WTC11 (cell line): ENCODE measurements at regions not wholly inside any gene's neighbourhood (a gene's known extent, or its start where the extent isn't known, plus 50 kb on each side); places are given as distances from the start of the nearest gene placed in this dataset.

ENCODE experiments used
- ATAC-seq: fragments of 200-7000 bp; cut with Tn5 transposase; 2 replicates; pipeline ENCODE4 v1.10.0; 2021; ENCODE audit warnings: mild to moderate bottlenecking, moderate library complexity
- CTCF ChIA-PET: fragments of 300-600 bp; sonication (Branson Sonifier 250); formaldehyde crosslinking; loops from one replicate; lab custom pipeline; 2021; ENCODE audit warnings: antibody characterized with exemption; lab: Charles Lee
- POLR2A ChIA-PET: fragments of 350-600 bp; sonication (Branson Sonifier 250); formaldehyde crosslinking; loops from one replicate; lab custom pipeline; 2021; ENCODE audit warnings: antibody characterized with exemption; lab: Charles Lee
- DNase-seq: peaks from one replicate; pipeline ENCODE4 v3.0.0; 2021; ENCODE audit warnings: low spot score
- H3K27ac Mint-ChIP-seq: 2 replicates; pipeline ENCODE4 v1.8.0; 2021; ENCODE audit warnings: mixed read lengths
- H3K27me3 Mint-ChIP-seq: 2 replicates; pipeline ENCODE4 v1.8.0; 2021; ENCODE audit warnings: low read depth, mild to moderate bottlenecking, moderate library complexity, mixed read lengths
- H3K36me3 Mint-ChIP-seq: 2 replicates; pipeline ENCODE4 v1.8.0; 2021; ENCODE audit warnings: mixed read lengths
- H3K4me1 Mint-ChIP-seq: 2 replicates; pipeline ENCODE4 v1.8.0; 2022; ENCODE audit warnings: mixed read lengths
- H3K4me3 Mint-ChIP-seq: 2 replicates; pipeline ENCODE4 v1.8.0; 2021; ENCODE audit warnings: mild to moderate bottlenecking, moderate library complexity, mixed read lengths
- H3K9me3 Mint-ChIP-seq: 2 replicates; pipeline ENCODE4 v1.8.0; 2021; ENCODE audit warnings: mixed read lengths
- ELF4 ChIP-seq: sonication (generic); formaldehyde crosslinking; IDR thresholded peaks from 2 replicates; pipeline ENCODE4 v1.8.1; 2022; ENCODE audit warnings: low read depth, mild to moderate bottlenecking, moderate library complexity, missing genetic modification reagents
- EMX1 ChIP-seq: fragments of 250-450 bp; sonication (Bioruptor Pico); IDR thresholded peaks from 2 replicates; pipeline ENCODE4 v1.8.0; 2021; ENCODE audit warnings: mild to moderate bottlenecking
- ESRRA ChIP-seq: sonication (generic); formaldehyde crosslinking; IDR thresholded peaks from 2 replicates; pipeline ENCODE4 v1.8.1; 2022; ENCODE audit warnings: mild to moderate bottlenecking, missing genetic modification reagents, borderline replicate concordance
- FOXJ3 ChIP-seq: sonication (generic); formaldehyde crosslinking; IDR thresholded peaks from 2 replicates; pipeline ENCODE4 v1.9.0; 2021; ENCODE audit warnings: missing genetic modification reagents, mild to moderate bottlenecking, borderline replicate concordance
- HMGA2 ChIP-seq: fragments of 250-450 bp; sonication (Bioruptor Pico); IDR thresholded peaks from 2 replicates; pipeline ENCODE4 v1.4.0; 2021; ENCODE audit warnings: mild to moderate bottlenecking, moderate library complexity
- JUN ChIP-seq: sonication (generic); formaldehyde crosslinking; IDR thresholded peaks from 2 replicates; pipeline ENCODE4 v1.8.0; 2023; ENCODE audit warnings: mild to moderate bottlenecking, missing genetic modification reagents
- NFATC4 ChIP-seq: fragments of 250-450 bp; sonication (Bioruptor Pico); IDR thresholded peaks from 2 replicates; pipeline ENCODE4 v1.9.0; 2021; ENCODE audit warnings: mild to moderate bottlenecking
- PRRX2 ChIP-seq: fragments of 250-450 bp; sonication (Bioruptor Pico); IDR thresholded peaks from 2 replicates; pipeline ENCODE4 v1.8.0; 2021; ENCODE audit warnings: mild to moderate bottlenecking
- TEAD4 ChIP-seq: sonication (generic); formaldehyde crosslinking; IDR thresholded peaks from 2 replicates; pipeline ENCODE4 v1.8.0; 2022; ENCODE audit warnings: mild to moderate bottlenecking, missing genetic modification reagents
- ZNF121 ChIP-seq: sonication (generic); formaldehyde crosslinking; IDR thresholded peaks from 2 replicates; pipeline ENCODE4 v1.8.0; 2023; ENCODE audit warnings: missing genetic modification reagents
- ZNF138 ChIP-seq: sonication (generic); formaldehyde crosslinking; conservative IDR thresholded peaks from 2 replicates; pipeline ENCODE4 v1.8.1; 2022; ENCODE audit warnings: mild to moderate bottlenecking, moderate library complexity, missing genetic modification reagents
- ZNF263 ChIP-seq: sonication (generic); formaldehyde crosslinking; IDR thresholded peaks from 2 replicates; pipeline ENCODE4 v1.8.1; 2022; ENCODE audit warnings: low read depth, mild to moderate bottlenecking, moderate library complexity, missing genetic modification reagents
- TF ChIP-seq, protein P1 (sequence below): sonication (generic); formaldehyde crosslinking; IDR thresholded peaks from 2 replicates; pipeline ENCODE4 v1.8.1; 2023; ENCODE audit warnings: mild to moderate bottlenecking, missing genetic modification reagents, borderline replicate concordance
- TF ChIP-seq, protein P2 (sequence below): sonication (generic); formaldehyde crosslinking; IDR thresholded peaks from 2 replicates; pipeline ENCODE4 v1.8.0; 2023; ENCODE audit warnings: mild to moderate bottlenecking, missing genetic modification reagents
- TF ChIP-seq, protein P3 (sequence below): sonication (generic); formaldehyde crosslinking; IDR thresholded peaks from 2 replicates; pipeline ENCODE4 v1.8.0; 2022; ENCODE audit warnings: mild to moderate bottlenecking, missing genetic modification reagents
- TF ChIP-seq, protein P4 (sequence below): sonication (generic); formaldehyde crosslinking; IDR thresholded peaks from 2 replicates; pipeline ENCODE4 v1.8.0; 2022; ENCODE audit warnings: mild to moderate bottlenecking, missing genetic modification reagents
- TF ChIP-seq, protein P5 (sequence below): sonication (generic); formaldehyde crosslinking; IDR thresholded peaks from 2 replicates; pipeline ENCODE4 v1.8.0; 2022; ENCODE audit warnings: mild to moderate bottlenecking, missing genetic modification reagents
- TF ChIP-seq, protein P6 (sequence below): sonication (generic); formaldehyde crosslinking; IDR thresholded peaks from 2 replicates; pipeline ENCODE4 v1.8.1; 2023; ENCODE audit warnings: mild to moderate bottlenecking, moderate library complexity, missing genetic modification reagents

DNA sequence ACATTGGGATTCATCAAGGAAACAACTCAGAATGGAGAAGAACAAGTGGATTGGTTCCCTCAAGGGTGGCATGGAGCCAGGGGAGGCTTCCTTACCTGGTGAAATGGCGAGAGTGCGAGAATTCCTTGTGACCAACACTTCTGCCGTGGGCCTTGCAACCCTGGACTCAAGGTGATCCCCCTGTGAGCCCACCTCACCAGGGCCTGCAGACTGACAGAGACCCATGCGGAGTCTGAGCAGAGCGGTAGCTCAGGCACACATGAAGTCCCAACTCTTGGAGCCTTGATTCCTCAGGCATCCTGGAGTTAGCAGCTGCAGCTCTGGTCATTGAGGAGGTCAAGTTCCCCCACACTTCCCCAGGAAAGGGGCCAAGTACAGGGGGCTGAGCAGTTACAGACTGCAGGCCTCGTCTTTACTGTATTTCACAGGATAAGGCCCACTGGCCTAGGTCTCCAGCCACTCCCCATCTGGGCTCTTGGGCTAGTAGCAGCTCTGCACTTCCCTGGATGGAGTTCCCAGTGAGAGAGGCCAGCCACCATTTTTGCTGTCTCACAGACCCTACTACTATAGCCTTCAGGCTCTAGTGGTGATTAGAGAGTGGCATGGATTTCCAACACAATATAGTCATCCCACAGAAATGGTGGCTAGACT is 269.5 kb upstream of the DCBLD2 start (continued):
- TF ChIP-seq, protein P1, sequence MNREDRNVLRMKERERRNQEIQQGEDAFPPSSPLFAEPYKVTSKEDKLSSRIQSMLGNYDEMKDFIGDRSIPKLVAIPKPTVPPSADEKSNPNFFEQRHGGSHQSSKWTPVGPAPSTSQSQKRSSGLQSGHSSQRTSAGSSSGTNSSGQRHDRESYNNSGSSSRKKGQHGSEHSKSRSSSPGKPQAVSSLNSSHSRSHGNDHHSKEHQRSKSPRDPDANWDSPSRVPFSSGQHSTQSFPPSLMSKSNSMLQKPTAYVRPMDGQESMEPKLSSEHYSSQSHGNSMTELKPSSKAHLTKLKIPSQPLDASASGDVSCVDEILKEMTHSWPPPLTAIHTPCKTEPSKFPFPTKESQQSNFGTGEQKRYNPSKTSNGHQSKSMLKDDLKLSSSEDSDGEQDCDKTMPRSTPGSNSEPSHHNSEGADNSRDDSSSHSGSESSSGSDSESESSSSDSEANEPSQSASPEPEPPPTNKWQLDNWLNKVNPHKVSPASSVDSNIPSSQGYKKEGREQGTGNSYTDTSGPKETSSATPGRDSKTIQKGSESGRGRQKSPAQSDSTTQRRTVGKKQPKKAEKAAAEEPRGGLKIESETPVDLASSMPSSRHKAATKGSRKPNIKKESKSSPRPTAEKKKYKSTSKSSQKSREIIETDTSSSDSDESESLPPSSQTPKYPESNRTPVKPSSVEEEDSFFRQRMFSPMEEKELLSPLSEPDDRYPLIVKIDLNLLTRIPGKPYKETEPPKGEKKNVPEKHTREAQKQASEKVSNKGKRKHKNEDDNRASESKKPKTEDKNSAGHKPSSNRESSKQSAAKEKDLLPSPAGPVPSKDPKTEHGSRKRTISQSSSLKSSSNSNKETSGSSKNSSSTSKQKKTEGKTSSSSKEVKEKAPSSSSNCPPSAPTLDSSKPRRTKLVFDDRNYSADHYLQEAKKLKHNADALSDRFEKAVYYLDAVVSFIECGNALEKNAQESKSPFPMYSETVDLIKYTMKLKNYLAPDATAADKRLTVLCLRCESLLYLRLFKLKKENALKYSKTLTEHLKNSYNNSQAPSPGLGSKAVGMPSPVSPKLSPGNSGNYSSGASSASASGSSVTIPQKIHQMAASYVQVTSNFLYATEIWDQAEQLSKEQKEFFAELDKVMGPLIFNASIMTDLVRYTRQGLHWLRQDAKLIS = no peak
- TF ChIP-seq FOXJ3 = no peak
- TF ChIP-seq, protein P2, sequence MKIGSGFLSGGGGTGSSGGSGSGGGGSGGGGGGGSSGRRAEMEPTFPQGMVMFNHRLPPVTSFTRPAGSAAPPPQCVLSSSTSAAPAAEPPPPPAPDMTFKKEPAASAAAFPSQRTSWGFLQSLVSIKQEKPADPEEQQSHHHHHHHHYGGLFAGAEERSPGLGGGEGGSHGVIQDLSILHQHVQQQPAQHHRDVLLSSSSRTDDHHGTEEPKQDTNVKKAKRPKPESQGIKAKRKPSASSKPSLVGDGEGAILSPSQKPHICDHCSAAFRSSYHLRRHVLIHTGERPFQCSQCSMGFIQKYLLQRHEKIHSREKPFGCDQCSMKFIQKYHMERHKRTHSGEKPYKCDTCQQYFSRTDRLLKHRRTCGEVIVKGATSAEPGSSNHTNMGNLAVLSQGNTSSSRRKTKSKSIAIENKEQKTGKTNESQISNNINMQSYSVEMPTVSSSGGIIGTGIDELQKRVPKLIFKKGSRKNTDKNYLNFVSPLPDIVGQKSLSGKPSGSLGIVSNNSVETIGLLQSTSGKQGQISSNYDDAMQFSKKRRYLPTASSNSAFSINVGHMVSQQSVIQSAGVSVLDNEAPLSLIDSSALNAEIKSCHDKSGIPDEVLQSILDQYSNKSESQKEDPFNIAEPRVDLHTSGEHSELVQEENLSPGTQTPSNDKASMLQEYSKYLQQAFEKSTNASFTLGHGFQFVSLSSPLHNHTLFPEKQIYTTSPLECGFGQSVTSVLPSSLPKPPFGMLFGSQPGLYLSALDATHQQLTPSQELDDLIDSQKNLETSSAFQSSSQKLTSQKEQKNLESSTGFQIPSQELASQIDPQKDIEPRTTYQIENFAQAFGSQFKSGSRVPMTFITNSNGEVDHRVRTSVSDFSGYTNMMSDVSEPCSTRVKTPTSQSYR (CRISPR knock-in tag) = no peak
- TF ChIP-seq, protein P3, sequence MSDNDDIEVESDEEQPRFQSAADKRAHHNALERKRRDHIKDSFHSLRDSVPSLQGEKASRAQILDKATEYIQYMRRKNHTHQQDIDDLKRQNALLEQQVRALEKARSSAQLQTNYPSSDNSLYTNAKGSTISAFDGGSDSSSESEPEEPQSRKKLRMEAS = no peak
- no peak for TF ChIP-seq ZNF263 (CRISPR knock-in tag)
- no peak for TF ChIP-seq ELF4

DNA sequence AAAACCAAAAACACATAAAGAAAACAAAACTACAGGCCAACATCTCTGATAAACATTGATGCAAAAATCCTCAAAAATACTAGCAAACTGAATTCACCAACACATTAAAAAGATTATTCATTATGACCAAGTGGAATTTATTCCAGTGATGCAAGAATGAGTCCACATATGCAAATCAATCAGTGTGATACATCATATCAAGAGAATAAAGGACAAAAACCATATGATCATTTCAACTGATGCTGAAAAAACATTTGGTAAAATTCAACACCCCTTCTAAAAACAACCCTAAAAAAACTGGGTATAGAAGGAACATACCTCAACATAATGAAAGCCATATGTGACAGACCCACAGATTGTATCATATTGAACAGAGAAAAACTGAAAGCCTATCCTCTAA is 265.6 kb upstream of the DCBLD2 start:
- H3K36me3 Mint-ChIP-seq = no peaks in the 10 kb centered on the region
- ATAC-seq (no peak), DNase-seq (no peak)
- CTCF ChIA-PET = no interaction called here
- no peak overlapping the region for H3K27ac Mint-ChIP-seq
- no peak overlapping the region for H3K4me3 Mint-ChIP-seq
- TF ChIP-seq FOXJ3 (no peak), JUN (CRISPR knock-in tag) (no peak), EMX1 (CRISPR knock-in tag) (no peak), TEAD4 (CRISPR knock-in tag) (no peak), NFATC4 (CRISPR knock-in tag) (no peak), ZNF121 (CRISPR knock-in tag) (no peak), ZNF138 (CRISPR knock-in tag) (no peak), ESRRA (no peak), PRRX2 (CRISPR knock-in tag) (no peak), HMGA2 (CRISPR knock-in tag) (no peak)
- TF ChIP-seq, protein P2 (CRISPR knock-in tag) = no peak
- TF ChIP-seq, protein P4, sequence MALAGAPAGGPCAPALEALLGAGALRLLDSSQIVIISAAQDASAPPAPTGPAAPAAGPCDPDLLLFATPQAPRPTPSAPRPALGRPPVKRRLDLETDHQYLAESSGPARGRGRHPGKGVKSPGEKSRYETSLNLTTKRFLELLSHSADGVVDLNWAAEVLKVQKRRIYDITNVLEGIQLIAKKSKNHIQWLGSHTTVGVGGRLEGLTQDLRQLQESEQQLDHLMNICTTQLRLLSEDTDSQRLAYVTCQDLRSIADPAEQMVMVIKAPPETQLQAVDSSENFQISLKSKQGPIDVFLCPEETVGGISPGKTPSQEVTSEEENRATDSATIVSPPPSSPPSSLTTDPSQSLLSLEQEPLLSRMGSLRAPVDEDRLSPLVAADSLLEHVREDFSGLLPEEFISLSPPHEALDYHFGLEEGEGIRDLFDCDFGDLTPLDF (CRISPR knock-in tag) = no peak
- TF ChIP-seq, protein P5, sequence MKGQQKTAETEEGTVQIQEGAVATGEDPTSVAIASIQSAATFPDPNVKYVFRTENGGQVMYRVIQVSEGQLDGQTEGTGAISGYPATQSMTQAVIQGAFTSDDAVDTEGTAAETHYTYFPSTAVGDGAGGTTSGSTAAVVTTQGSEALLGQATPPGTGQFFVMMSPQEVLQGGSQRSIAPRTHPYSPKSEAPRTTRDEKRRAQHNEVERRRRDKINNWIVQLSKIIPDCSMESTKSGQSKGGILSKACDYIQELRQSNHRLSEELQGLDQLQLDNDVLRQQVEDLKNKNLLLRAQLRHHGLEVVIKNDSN = no peak
- TF ChIP-seq, protein P6, sequence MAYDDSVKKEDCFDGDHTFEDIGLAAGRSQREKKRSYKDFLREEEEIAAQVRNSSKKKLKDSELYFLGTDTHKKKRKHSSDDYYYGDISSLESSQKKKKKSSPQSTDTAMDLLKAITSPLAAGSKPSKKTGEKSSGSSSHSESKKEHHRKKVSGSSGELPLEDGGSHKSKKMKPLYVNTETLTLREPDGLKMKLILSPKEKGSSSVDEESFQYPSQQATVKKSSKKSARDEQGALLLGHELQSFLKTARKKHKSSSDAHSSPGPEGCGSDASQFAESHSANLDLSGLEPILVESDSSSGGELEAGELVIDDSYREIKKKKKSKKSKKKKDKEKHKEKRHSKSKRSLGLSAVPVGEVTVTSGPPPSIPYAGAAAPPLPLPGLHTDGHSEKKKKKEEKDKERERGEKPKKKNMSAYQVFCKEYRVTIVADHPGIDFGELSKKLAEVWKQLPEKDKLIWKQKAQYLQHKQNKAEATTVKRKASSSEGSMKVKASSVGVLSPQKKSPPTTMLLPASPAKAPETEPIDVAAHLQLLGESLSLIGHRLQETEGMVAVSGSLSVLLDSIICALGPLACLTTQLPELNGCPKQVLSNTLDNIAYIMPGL (CRISPR knock-in tag) = no peak
- H3K9me3 Mint-ChIP-seq = peaks cover 7% of the 10 kb centered on the region
- no peaks in the 10 kb centered on the region for H3K27me3 Mint-ChIP-seq
- no peaks in the 10 kb centered on the region for H3K4me1 Mint-ChIP-seq
- POLR2A ChIA-PET = no interaction called here
